IPS DF 4.7 (cell line): ENCODE measurements at regions not wholly inside any gene's neighbourhood (a gene's known extent, or its start where the extent isn't known, plus 50 kb on each side); places are given as distances from the start of the nearest gene placed in this dataset.
"Not testable (repeated sequence)": the region's sequence is repeated elsewhere in the genome, so short reads cannot be mapped to it uniquely, and the experiment has no call there.

Source experiments
- DNase-seq: peaks from one replicate; pipeline ENCODE4 v3.0.0-alpha.2; 2013; ENCODE audit warnings: low spot score; ENCODE audit errors: extremely low read depth

DNA sequence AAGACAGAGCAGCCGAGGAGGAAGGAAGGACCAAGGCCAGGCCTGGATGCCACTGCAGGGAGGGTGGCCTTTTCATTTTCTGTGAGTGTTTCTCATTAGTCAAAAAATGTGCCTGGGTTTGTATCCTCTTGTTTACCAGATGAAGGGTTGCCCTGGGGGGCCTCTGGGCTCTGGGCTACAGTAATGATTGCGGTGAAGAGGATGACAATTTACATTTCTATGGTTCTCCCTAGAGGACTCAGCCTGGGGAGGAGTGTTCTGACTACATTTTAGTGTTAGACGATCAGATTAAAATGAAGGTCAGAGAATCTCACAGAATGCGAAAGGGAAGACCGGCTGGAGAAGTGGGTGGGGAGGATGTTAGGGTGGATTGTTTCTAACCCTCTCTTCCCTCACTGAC is 108.0 kb upstream of the KMT2C start:
- DNase-seq = no peak

- DNase-seq = no peak
Observed at GRCh38 chr7:152541892-152542291, 106.1 kb upstream of the KMT2C start.

- DNase-seq = not testable (repeated sequence)
Observed at GRCh38 chr7:152539190-152539495, 103.3 kb upstream of the KMT2C start.

DNA sequence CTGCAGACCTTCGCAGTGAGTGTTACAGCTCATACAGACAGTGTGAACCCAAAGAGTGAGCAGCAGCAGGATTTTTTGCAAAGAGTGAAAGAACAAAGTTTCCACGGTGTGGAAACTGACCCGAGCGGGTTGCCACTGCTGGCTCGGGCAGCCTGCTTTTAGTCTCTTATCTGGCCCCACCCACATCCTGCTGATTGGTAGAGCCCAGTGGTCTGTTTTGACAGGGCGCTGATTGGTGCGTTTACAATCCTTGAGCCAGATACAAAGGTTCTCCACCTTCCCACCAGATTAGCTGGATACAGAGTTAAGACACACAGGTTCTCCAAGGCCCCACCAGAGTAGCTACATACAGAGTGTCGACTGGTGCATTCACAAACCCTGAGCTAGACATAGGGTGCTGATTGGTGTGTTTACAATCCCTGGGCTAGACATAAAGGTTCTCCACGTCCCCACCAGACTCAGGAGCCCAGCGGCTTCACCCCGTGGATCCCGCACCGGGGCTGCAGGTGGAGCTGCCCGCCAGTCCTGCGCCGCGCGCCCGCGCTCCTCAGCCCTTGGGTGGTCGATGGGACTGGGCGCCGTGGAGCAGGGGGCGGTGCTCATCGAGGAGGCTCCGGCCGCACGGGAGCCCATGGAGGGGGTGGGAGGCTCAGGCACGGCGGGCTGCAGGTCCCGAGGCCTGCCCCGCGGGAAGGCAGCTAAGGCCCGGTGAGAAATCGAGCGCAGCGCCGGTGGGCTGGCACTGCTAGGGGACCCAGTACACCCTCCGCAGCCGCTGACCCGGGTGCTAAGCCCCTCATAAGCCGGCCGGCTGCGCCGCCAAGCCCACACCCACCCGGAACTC is 102.8 kb upstream of the KMT2C start:
- not testable (repeated sequence) for DNase-seq

- no peak for DNase-seq
Observed at GRCh38 chr7:152537639-152538038, 101.8 kb upstream of the KMT2C start.

DNA sequence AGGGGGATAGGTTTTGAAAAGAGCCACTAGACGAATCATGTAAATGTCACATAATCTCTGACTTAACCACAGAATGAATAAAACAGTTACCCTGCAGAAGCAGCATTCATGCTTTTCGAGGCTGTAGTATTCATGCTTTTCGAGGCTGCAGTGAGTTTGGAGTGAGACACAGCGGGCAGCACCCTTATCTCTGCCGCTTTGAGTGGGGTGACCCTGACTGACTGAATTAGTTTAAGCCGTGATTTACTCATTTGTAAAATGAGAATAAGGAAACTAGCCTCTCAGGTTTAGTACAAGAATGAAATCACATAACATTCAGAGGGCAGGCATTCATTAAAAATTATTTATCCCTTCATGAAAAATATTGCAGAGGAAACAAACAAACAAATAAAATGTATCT is 92.8 kb upstream of the KMT2C start:
- DNase-seq = no peak

DNA sequence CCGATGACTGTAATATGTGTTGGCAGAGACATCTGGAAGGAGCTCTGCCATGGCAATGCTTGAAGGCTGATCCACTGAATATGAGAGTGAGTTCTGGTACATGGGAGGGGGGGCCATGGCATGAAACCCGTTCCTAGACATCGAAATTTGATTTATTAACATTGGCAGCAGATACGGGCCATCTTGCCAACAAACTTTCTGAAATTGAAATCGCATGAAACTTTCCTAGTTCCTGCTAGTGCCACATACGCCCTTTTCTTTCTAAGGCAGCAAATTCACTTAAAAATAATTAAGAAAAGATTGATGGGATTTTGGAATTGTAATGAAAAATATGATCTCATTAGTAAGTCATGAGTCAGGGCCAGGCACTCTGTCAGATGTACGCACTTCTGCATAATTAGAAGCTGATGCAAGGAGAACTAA is 91.8 kb upstream of the KMT2C start:
- no peak for DNase-seq

DNA sequence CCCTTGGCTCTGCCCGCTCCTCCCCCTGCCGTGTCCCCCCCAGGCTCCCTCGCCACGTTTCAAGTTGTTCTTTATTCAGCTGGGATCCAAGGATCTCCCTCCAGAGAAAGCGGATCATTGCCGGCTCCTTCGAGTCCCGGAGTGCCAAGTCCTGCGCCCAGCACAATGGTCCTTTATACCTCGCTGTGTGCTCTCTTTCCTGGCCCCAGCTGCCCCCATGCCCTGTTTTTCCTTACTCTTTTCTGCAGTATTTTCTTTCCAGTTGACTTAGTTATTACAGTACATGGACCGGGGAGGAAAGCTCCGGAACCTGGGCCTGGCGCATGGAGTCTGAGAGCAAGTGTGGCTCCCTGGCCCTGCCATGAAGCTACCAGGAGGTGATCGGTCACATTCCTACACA is 88.1 kb upstream of the KMT2C start:
- DNase-seq = no peak

DNA sequence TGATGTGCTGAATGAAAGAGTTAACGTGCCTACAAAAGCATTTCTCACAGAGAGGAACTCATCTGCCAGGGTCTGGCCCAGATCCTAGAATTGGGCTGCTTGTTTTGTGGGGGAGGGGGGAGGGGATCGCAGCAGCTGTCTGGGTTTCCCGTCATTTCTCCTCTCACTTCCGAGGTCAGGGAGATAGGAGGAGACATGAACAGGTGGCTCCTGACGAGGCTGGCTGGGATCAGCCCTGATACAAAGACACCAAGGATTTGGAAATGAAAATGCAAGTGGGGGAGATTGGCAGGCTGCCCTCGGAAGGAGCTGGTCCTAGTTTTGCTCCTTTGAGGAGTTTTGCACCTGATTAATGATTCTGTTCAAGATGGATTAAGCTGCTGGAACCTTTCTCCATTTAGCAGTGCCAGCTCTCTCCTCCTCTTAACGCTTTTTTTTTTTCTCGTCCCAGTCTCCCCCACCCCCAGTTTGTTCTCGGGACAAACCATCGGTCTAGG is 86.8 kb upstream of the KMT2C start:
- no peak for DNase-seq

- no peak for DNase-seq
Observed at GRCh38 chr7:152521420-152522337, 85.9 kb upstream of the KMT2C start.

DNA sequence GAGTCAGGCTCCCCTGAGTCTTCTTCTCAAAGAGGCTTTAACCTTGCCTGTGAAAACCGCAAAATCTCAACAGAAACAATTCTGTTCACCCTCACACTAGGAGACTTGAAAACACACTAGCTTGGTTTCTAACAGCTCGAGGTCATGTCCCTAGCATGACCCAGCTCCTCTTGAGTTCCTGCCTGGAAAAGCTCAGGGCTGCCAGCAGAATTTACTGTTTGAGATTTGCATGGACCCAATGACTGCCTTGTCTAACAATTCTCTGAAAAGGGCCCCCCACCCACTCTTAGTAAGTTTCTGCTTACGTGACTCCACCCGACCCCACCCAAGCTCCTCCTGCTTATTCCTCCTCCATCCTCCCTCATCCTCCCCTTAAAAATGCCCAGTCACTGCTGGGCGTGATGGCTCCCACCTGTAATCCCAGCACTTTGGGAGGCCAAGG is 85.1 kb upstream of the KMT2C start:
- DNase-seq = no peak

DNA sequence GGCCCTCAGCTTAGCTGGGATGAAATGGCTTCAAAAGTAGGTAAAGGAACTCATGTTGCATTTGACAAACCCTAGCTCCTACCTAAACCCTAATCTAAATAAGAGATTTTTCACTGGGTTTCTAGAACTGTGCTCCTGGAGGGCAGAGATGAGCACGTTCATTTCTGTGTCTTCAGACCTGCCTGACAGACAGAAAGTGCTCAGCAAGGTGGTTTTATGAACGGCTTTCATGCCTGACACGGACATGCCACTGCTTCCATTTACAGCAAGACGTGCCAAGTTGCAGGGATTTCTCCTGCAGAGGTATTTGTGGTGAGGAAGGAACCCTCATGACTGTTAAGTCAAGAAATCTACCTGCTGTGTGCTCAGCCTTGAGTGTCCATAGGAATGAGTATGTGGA is 83.5 kb upstream of the KMT2C start:
- DNase-seq = no peak

DNA sequence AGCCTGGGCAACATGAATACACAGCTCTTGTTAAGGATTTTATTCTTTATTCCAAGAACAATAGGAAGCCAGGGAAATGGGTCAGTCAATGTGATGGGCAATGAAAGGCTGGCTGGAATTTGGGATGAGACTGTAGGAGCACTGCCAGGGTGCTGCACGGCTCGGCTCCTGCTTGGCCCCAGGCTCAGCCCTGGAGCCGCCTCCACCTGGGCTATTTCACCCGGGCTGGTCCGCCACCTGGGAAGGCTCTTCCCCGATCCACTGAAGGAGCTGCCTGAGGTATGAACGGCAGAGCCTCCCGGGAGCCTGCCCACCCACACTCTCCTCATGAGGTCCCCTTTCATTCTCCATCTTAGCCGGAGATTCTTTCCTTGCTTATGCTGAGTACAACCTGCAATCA is 80.4 kb upstream of the KMT2C start:
- DNase-seq = no peak

DNA sequence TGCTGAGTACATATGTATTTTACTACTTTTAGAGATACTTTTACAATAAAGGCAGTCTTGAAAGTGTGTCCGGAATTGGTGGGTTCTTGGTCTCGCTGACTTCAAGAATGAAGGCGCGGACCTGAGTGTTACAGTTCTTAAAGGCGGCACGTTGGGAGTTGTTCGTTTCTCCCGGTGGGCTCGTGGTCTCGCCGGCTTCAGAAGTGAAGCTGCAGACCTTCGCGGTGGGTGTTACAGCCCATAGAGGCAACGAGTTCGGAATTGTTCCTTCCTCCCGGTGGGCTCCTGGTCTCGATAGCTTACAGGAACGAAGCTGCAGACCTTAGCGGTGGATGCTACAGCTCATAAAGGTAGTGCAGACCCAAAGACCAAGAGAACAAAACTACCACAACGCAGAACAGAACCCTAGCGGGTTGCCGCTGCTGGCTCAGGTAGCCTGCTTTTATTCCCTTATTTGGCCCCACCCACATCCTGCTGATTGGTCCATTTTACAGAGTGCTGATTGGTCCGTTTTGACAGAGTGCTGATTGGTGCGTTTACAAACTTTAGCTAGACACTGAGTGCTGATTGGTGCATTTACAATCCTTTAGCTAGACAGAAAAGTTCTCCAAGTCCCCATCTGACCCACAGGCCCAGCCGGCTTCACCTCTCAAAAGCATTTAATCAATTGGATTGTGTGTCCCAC is 79.6 kb upstream of the KMT2C start:
- DNase-seq = not testable (repeated sequence)

DNA sequence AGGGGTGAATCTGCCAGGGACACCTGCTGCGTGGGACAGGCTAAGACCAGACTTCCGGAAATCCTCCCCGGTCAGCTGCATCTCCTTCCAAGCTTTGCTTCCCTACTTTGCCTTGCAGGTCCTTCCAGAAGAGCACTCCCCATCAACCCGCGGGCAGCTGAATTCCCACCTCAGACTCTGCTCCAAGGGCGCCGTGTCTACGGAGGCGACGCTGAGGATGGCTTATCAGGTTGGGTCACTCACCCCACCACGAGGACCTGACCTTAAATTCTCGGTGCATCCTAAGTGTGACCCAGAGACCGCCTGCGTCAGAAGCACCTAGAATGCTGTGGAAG is 78.9 kb upstream of the KMT2C start:
- no peak for DNase-seq

- DNase-seq = no peak
Observed at GRCh38 chr7:152513861-152514770, 78.3 kb upstream of the KMT2C start.

DNA sequence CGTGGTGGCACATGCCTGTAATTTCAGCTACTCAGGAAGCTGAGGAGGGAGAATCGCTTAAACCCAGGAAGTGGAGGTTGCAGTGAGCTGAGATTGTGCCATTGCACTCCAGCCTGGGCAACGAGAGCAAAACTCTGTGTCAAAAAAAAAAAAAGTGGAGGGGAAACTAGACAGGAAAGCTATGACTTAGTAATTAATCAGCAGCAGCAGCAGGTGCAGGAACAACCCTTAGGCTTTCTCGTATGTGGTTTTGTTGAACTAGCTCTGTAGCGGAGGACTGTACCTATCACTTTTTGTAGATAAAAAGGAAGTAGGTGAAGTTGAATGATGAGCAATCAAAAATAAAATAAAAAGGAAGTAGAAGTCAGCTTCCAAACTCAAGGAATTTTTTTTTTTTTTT is 76.9 kb upstream of the KMT2C start:
- no peak for DNase-seq

GRCh38 chr7:152511736-152512135 is 75.9 kb upstream of the KMT2C start:
- DNase-seq = no peak

GRCh38 chr7:152508701-152509100 is 72.9 kb upstream of the KMT2C start:
- DNase-seq = no peak

- DNase-seq = no peak
Observed at GRCh38 chr7:152505606-152506005, 69.8 kb upstream of the KMT2C start.

DNA sequence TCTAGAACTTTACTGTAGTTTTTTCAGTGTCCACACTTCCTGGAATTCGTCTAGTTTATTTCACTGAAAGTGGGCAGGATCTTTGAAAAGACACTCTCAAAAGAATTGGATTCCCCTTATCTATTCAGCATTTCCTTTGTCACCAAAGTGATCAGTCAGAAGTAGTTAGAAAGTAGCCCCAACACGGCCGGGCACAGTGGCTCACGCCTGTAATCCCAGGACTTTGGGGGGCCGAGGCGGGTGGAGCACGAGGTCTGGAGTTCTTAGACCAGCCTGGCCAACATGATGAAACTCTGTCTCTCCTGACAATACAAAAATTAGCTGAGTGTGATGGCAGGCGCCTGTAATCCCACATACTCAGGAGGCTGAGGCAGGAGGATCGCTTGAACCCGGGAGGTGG is 69.0 kb upstream of the KMT2C start:
- DNase-seq = no peak
